PC-9 (cell line): ENCODE measurements at regions not wholly inside any gene's neighbourhood (a gene's known extent, or its start where the extent isn't known, plus 50 kb on each side); places are given as distances from the start of the nearest gene placed in this dataset.

Source experiments
- BruUV-seq: library from RNA; stranded (reverse); fragments of 400-500 nt; replicated peaks from 2 replicates; lab custom pipeline; 2021; lab: Mats Ljungman, UMichigan
- CTCF ChIA-PET: fragments of 300-600 bp; sonication (Branson Sonifier 250); formaldehyde crosslinking; loops from one replicate; lab custom pipeline; 2022; ENCODE audit warnings: antibody characterized with exemption; lab: Charles Lee
- POLR2A ChIA-PET: fragments of 300-600 bp; sonication (Branson Sonifier 250); formaldehyde crosslinking; loops from one replicate; lab custom pipeline; 2022; ENCODE audit warnings: antibody characterized with exemption; ENCODE audit not compliant: unreplicated experiment; lab: Charles Lee
- DNase-seq, 2 experiments: peaks; one replicate each; pipeline versions ENCODE4 v3.0.0 to v3.0.0-alpha.2; 2015 to 2022; ENCODE audit warnings: mixed read lengths in 1 of 2
- H2AFZ ChIP-seq: fragments of 200-600 bp; sonication (generic); 2 replicates; pipeline ENCODE4 v1.8.1; 2017; ENCODE audit warnings: antibody characterized with exemption
- H3F3A ChIP-seq: fragments of 200-600 bp; sonication (generic); 2 replicates; pipeline ENCODE4 v1.8.1; 2017; ENCODE audit warnings: antibody characterized with exemption, mild to moderate bottlenecking, low read depth; ENCODE audit not compliant: insufficient read depth
- H3K27ac ChIP-seq: fragments of 200-600 bp; sonication (generic); 2 replicates; pipeline ENCODE4 v1.6.1; 2016; ENCODE audit warnings: mixed run types
- H3K27me3 ChIP-seq: fragments of 200-600 bp; sonication (generic); 2 replicates; pipeline ENCODE4 v1.6.1; 2016; ENCODE audit warnings: low read depth, mixed run types; ENCODE audit not compliant: insufficient read depth
- H3K36me3 ChIP-seq: fragments of 200-600 bp; sonication (generic); 2 replicates; pipeline ENCODE4 v1.6.1; 2016; ENCODE audit warnings: low read depth, mixed run types
- H3K4me1 ChIP-seq: fragments of 200-600 bp; sonication (generic); replicated peaks from 2 replicates; pipeline ENCODE4 v1.6.1; 2016; ENCODE audit warnings: mixed run types; ENCODE audit not compliant: insufficient read depth
- H3K4me2 ChIP-seq: fragments of 200-600 bp; sonication (generic); 2 replicates; pipeline ENCODE4 v1.6.1; 2017; ENCODE audit warnings: mixed run types
- H3K4me3 ChIP-seq: fragments of 200-600 bp; sonication (generic); 2 replicates; pipeline ENCODE4 v1.6.1; 2016; ENCODE audit warnings: mixed run types
- H3K79me2 ChIP-seq: fragments of 200-600 bp; sonication (generic); 2 replicates; pipeline ENCODE4 v1.6.1; 2017; ENCODE audit warnings: low read depth, mixed run types
- H3K9me2 ChIP-seq: fragments of 200-600 bp; sonication (generic); 2 replicates; pipeline ENCODE4 v1.8.1; 2017; ENCODE audit warnings: mild to moderate bottlenecking; ENCODE audit not compliant: insufficient read depth
- H3K9me3 ChIP-seq: fragments of 200-600 bp; sonication (generic); 2 replicates; pipeline ENCODE4 v1.8.1; 2016; ENCODE audit warnings: low read depth; ENCODE audit not compliant: insufficient read depth
- H4K20me1 ChIP-seq: fragments of 200-600 bp; sonication (generic); 2 replicates; pipeline ENCODE4 v1.8.1; 2017; ENCODE audit not compliant: insufficient read depth
- CTCF ChIP-seq: fragments of 200-600 bp; sonication (generic); conservative IDR thresholded peaks from 2 replicates; pipeline ENCODE4 v1.6.1; 2017; ENCODE audit warnings: mixed run types, antibody characterized with exemption, mild to moderate bottlenecking, moderate library complexity
- EZH2 ChIP-seq: fragments of 200-600 bp; sonication (generic); IDR thresholded peaks from 2 replicates; pipeline ENCODE4 v1.8.0; 2017; ENCODE audit warnings: antibody characterized with exemption, low read depth
- intact Hi-C: fragments of 100-400 bp; cut with micrococcal nuclease; formaldehyde crosslinking; loops from one replicate; pipeline ENCODE4 v1.10.0; 2022; ENCODE audit not compliant: unreplicated experiment

- CTCF ChIA-PET = no interaction called here
Measured at GRCh38 chr11:115691030-115691429, 186.8 kb upstream of the CADM1 start.

GRCh38 chr11:115687934-115688333 is 183.7 kb upstream of the CADM1 start:
- intact Hi-C loops = no loop called here
- TF ChIP-seq EZH2 (no peak), CTCF (no peak)

More at GRCh38 chr11:115691030-115691429, 186.8 kb upstream of the CADM1 start:
- H3K4me2 ChIP-seq = no peak overlapping the region
- H4K20me1 ChIP-seq = no peaks in the 10 kb centered on the region
- no peak overlapping the region for H3K27ac ChIP-seq
- intact Hi-C loops = no loop called here
- POLR2A ChIA-PET = no interaction called here
- H3K4me1 ChIP-seq = no peaks in the 10 kb centered on the region
- no peaks in the 10 kb centered on the region for H3K79me2 ChIP-seq
- no peak overlapping the region for H3K4me3 ChIP-seq
- no peaks in the 10 kb centered on the region for H3K9me2 ChIP-seq
- no TSS peak for BruUV-seq
- H3K9me3 ChIP-seq = no peaks in the 10 kb centered on the region
- no peak for DNase-seq
- H3K36me3 ChIP-seq = no peaks in the 10 kb centered on the region
- peaks cover 38% of the 10 kb centered on the region for H3K27me3 ChIP-seq
- no peaks in the 10 kb centered on the region for H3F3A ChIP-seq
- TF ChIP-seq CTCF (no peak), EZH2 (no peak)
- H2AFZ ChIP-seq = no peak overlapping the region

GRCh38 chr11:115684699-115685098 is 180.5 kb upstream of the CADM1 start:
- no peaks in the 10 kb centered on the region for H3K36me3 ChIP-seq
- H3K79me2 ChIP-seq = no peaks in the 10 kb centered on the region
- BruUV-seq = no TSS peak
- intact Hi-C loops = no loop called here
- no peak for DNase-seq
- H4K20me1 ChIP-seq = no peaks in the 10 kb centered on the region
- H3K27me3 ChIP-seq = peaks cover 23% of the 10 kb centered on the region; the same call in 1 of the 2 replicates
- TF ChIP-seq EZH2 (no peak), CTCF (no peak)
- no peaks in the 10 kb centered on the region for H3K9me2 ChIP-seq
- POLR2A ChIA-PET = no interaction called here
- H3K4me2 ChIP-seq = no peak overlapping the region
- no peaks in the 10 kb centered on the region for H3F3A ChIP-seq
- CTCF ChIA-PET = no interaction called here
- no peaks in the 10 kb centered on the region for H3K9me3 ChIP-seq
- no peak overlapping the region for H3K27ac ChIP-seq
- H2AFZ ChIP-seq = no peak overlapping the region
- H3K4me3 ChIP-seq = no peak overlapping the region
- H3K4me1 ChIP-seq = no peaks in the 10 kb centered on the region

More at GRCh38 chr11:115687934-115688333, 183.7 kb upstream of the CADM1 start:
- Histone ChIP-seq H3F3A (no peaks in the 10 kb centered on the region), H3K4me2 (no peak overlapping the region), H3K9me3 (no peaks in the 10 kb centered on the region), H3K79me2 (no peaks in the 10 kb centered on the region), H3K27ac (no peak overlapping the region), H2AFZ (no peak overlapping the region), H3K27me3 (peaks cover 22% of the 10 kb centered on the region), H3K4me1 (no peaks in the 10 kb centered on the region), H3K4me3 (no peak overlapping the region), H3K36me3 (no peaks in the 10 kb centered on the region), H3K9me2 (no peaks in the 10 kb centered on the region), H4K20me1 (no peaks in the 10 kb centered on the region)
- CTCF ChIA-PET = no interaction called here
- BruUV-seq = no TSS peak
- POLR2A ChIA-PET = no interaction called here
- DNase-seq = no peak
